Sigmoid colon (tissue), 6 donors: ENCODE measurements at regions not wholly inside any gene's neighbourhood (a gene's known extent, or its start where the extent isn't known, plus 50 kb on each side); places are given as distances from the start of the nearest gene placed in this dataset.

Experiments
- DNase-seq: peaks from one replicate; pipeline ENCODE4 v3.0.0-alpha.2; 2019
- H3K27ac ChIP-seq, 4 donors: fragments of 200-600 bp; sonication (generic); one replicate each; pipeline ENCODE4 v1.5.1; 2016 to 2019; ENCODE audit warnings: mild to moderate bottlenecking in 1 of 4
- H3K27me3 ChIP-seq, 3 donors: fragments of 200-600 bp; sonication (generic); one replicate each; pipeline ENCODE4 v1.5.1; 2019; ENCODE audit warnings: mild to moderate bottlenecking in 1 of 3
- H3K36me3 ChIP-seq, 4 donors: fragments of 200-600 bp; sonication (generic); one replicate each; pipeline ENCODE4 v1.5.1; 2016 to 2019
- H3K4me1 ChIP-seq, 4 donors: fragments of 200-600 bp; sonication (generic); one replicate each; pipeline ENCODE4 v1.5.1; 2017 to 2019
- H3K4me3 ChIP-seq, 4 donors: fragments of 200-600 bp; sonication (generic); one replicate each; pipeline ENCODE4 v1.5.1; 2017 to 2019; ENCODE audit warnings: mild to moderate bottlenecking in 2 of 4, moderate library complexity in 1 of 4
- H3K9me3 ChIP-seq, 4 donors: fragments of 200-600 bp in 3 of 4; sonication (generic) in 3 of 4; one replicate each; pipeline versions ENCODE4 v1.5.1 to v1.6.1; 2013 to 2019
- EP300 ChIP-seq, 4 donors: sonication (generic); formaldehyde crosslinking; IDR thresholded peaks; one replicate each; pipeline ENCODE4 v1.6.1; 2017; ENCODE audit warnings: antibody characterized with exemption in 4 of 4
- POLR2A ChIP-seq, 2 donors: fragments of 450-650 bp; IDR thresholded peaks; one replicate each; pipeline ENCODE4 v1.6.1; 2016; ENCODE audit warnings: antibody characterized with exemption in 2 of 2, mild to moderate bottlenecking in 2 of 2, moderate library complexity in 2 of 2
- POLR2AphosphoS5 ChIP-seq, 4 donors: sonication (generic); formaldehyde crosslinking; IDR thresholded peaks; one replicate each; pipeline ENCODE4 v1.6.1; 2017; ENCODE audit warnings: antibody characterized with exemption in 4 of 4
- WGBS, 2 donors: extraction: QIAGEN DNeasy Blood & Tissue Kit; methylation state at CpG; one replicate each; pipeline ENCODE4 v1.1.7; 2013; 5-methylcytosine and 5-hydroxymethylcytosine counted together
- intact Hi-C: fragments of 100-400 bp; cut with DNase I; formaldehyde crosslinking; loops from one replicate; pipeline ENCODE4 v1.15.1; 2023
- TF ChIP-seq, protein P1 (sequence below), 4 experiments: fragments of 450-650 bp in 3 of 4; fragments of 200-600 bp in 1 of 4; IDR thresholded peaks; one replicate each; pipeline ENCODE4 v1.5.1; 2016 to 2019; ENCODE audit warnings: antibody characterized with exemption in 4 of 4, mild to moderate bottlenecking in 3 of 4, moderate library complexity in 2 of 4
- donor health status: healthy with polysubstance abuse.
- donor health status: healthy.

DNA sequence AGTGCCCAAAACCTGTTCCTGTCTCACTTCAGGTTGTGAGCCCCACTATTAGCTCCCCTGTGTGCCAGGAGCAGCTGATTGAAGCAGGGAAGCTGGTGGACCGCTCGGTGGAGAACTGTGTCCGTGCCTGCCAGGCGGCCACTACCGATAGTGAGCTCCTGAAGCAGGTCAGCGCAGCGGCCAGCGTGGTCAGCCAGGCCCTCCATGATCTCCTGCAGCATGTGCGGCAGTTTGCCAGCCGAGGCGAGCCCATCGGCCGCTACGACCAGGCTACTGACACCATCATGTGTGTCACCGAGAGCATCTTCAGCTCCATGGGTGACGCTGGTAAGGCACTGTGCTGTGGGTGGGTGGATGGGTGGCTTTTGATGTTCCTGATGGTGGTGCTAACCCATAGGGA lies 334.1 kb upstream of the TPM1 start:
- DNase-seq: no peak
- Histone ChIP-seq H3K4me1 (no peaks in the 10 kb centered on the region), H3K27me3 (no peaks in the 10 kb centered on the region), H3K27ac (no peak overlapping the region), H3K4me3 (no peak overlapping the region), H3K9me3 (no peaks in the 10 kb centered on the region), H3K36me3 (peaks cover 0 to 39% (median 6%) of the 10 kb centered on the region in 4 donors)
- intact Hi-C loops: no loop called here
- 97 to 98% methylated on average over 16 of the region's 16 CpGs for WGBS, 2 donors
- TF ChIP-seq POLR2A (IDR thresholded peaks at IDR 0.05) (no peak), EP300 (IDR thresholded peaks at IDR 0.05) (no peak), POLR2AphosphoS5 (IDR thresholded peaks at IDR 0.05) (no peak)
- TF ChIP-seq, protein P1, sequence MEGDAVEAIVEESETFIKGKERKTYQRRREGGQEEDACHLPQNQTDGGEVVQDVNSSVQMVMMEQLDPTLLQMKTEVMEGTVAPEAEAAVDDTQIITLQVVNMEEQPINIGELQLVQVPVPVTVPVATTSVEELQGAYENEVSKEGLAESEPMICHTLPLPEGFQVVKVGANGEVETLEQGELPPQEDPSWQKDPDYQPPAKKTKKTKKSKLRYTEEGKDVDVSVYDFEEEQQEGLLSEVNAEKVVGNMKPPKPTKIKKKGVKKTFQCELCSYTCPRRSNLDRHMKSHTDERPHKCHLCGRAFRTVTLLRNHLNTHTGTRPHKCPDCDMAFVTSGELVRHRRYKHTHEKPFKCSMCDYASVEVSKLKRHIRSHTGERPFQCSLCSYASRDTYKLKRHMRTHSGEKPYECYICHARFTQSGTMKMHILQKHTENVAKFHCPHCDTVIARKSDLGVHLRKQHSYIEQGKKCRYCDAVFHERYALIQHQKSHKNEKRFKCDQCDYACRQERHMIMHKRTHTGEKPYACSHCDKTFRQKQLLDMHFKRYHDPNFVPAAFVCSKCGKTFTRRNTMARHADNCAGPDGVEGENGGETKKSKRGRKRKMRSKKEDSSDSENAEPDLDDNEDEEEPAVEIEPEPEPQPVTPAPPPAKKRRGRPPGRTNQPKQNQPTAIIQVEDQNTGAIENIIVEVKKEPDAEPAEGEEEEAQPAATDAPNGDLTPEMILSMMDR (IDR thresholded peaks at IDR 0.05): no peak

DNA sequence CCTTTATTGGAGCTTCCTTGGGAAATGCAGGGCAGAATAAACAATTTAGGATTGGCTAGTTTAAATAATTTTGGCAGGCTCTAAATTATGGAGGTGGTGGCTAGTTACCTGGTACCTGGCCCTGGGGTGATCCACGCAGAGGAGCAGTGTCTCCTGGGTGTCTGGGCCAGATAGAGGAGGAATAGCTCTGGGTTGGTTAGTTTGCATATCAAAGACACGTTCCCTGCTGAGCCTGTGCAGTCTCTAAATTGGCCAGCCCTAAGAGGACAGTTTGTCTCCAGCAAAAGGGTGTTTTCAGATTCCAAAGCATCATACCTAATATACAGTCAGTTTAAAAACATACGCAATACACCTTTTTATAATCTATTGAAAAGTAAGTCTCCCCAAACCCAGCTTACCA lies 333.3 kb upstream of the TPM1 start:
- H3K36me3 ChIP-seq: peaks cover 0 to 36% (median 6%) of the 10 kb centered on the region in 4 donors
- intact Hi-C loops: no loop called here
- no peak for TF ChIP-seq EP300 (IDR thresholded peaks at IDR 0.05)
- no peak for TF ChIP-seq POLR2A (IDR thresholded peaks at IDR 0.05)
- TF ChIP-seq, protein P1 (IDR thresholded peaks at IDR 0.05): no peak
- TF ChIP-seq POLR2AphosphoS5 (IDR thresholded peaks at IDR 0.05): no peak
- H3K4me1 ChIP-seq: no peaks in the 10 kb centered on the region
- no peak overlapping the region for H3K4me3 ChIP-seq
- no peak overlapping the region for H3K27ac ChIP-seq
- H3K27me3 ChIP-seq: no peaks in the 10 kb centered on the region
- WGBS, 2 donors: 95% methylated on average over 3 of the region's 3 CpGs
- no peaks in the 10 kb centered on the region for H3K9me3 ChIP-seq
- no peak for DNase-seq

DNA sequence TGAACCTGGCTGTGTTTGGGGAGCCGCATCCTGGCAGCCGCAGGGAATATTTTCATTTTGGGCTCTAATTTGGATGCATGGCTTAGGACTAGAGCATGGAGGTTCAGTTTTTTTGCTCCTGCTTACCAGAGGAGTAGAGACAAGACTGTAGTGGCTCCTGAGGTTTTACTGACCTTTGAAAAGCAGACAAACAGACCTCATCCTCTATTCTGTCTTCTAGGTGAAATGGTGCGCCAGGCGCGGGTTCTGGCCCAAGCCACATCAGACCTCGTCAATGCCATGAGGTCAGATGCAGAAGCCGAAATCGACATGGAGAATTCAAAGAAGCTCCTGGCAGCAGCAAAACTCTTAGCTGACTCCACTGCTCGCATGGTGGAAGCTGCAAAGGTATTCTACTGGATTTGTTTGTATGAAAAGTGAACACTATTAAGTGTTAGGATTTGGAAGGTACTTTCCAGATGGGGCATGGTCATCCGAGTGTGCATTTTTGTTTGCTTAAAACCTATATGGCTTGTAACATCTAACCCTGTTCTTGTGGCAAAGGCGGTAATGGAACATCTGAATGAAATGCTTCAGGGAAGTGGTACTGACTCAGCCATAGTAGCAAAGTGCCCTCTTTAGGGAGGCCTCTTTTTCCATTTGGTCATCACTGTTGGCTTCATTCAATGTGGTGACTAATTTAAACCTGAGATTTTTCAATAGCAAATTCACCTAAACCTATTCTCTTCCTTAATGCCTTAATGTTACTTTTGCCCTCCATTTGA lies 330.7 kb upstream of the TPM1 start:
- intact Hi-C loops: no loop called here
- DNase-seq: no peak
- Histone ChIP-seq H3K36me3 (peaks cover 0 to 36% (median 6%) of the 10 kb centered on the region in 4 donors), H3K27ac (no peak overlapping the region), H3K4me1 (no peaks in the 10 kb centered on the region), H3K27me3 (no peaks in the 10 kb centered on the region), H3K4me3 (no peak overlapping the region), H3K9me3 (no peaks in the 10 kb centered on the region)
- WGBS, 2 donors: 93 to 94% methylated on average over 11 of the region's 11 CpGs
- TF ChIP-seq EP300 (IDR thresholded peaks at IDR 0.05) (no peak), POLR2A (IDR thresholded peaks at IDR 0.05) (no peak), POLR2AphosphoS5 (IDR thresholded peaks at IDR 0.05) (no peak)
- TF ChIP-seq, protein P1 (IDR thresholded peaks at IDR 0.05): no peak

- H3K4me3 ChIP-seq: no peak overlapping the region
- H3K27me3 ChIP-seq: no peaks in the 10 kb centered on the region
- 78 to 88% methylated on average over 5 of the region's 5 CpGs for WGBS, 2 donors
- peaks cover 0 to 38% (median 9%) of the 10 kb centered on the region in 4 donors for H3K36me3 ChIP-seq
- DNase-seq: no peak
- no peak overlapping the region for H3K27ac ChIP-seq
- TF ChIP-seq POLR2AphosphoS5 (IDR thresholded peaks at IDR 0.05) (no peak), EP300 (IDR thresholded peaks at IDR 0.05) (no peak)
- H3K9me3 ChIP-seq: no peaks in the 10 kb centered on the region
- no peaks in the 10 kb centered on the region for H3K4me1 ChIP-seq
- intact Hi-C loops: no loop called here
Measured at GRCh38 chr15:62712455-62712839, 330.1 kb upstream of the TPM1 start.

DNA sequence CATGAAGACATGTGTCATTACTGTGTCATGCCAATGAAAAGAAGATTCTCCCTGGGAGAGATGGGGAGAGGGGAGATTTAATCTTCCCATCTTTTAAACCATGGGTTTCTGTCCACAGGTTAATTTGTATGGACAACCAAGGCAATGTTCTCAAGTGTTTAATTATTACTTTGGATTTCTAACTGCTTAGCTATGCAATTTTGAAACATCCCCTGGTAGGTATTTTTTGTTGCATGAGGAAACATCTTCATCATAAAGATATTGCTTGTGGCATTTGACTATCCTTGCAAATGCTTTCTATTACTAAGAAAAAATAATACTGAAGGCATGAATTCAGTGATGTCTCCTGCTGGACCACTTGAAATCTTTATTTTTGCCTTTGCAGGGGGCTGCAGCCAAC lies 326.6 kb upstream of the TPM1 start:
- TF ChIP-seq, protein P1 (IDR thresholded peaks at IDR 0.05): no peak
- Histone ChIP-seq H3K27ac (no peak overlapping the region), H3K36me3 (peaks cover 13 to 50% (median 24%) of the 10 kb centered on the region in 4 donors), H3K4me1 (no peaks in the 10 kb centered on the region), H3K27me3 (no peaks in the 10 kb centered on the region), H3K4me3 (no peak overlapping the region), H3K9me3 (no peaks in the 10 kb centered on the region)
- no peak for DNase-seq
- intact Hi-C loops: no loop called here
